IMR-90 (cell line): ENCODE measurements at regions not wholly inside any gene's neighbourhood (a gene's known extent, or its start where the extent isn't known, plus 50 kb on each side); places are given as distances from the start of the nearest gene placed in this dataset.
A peak's percentile ranks its signal among the peaks of the same experiment; 100 is the strongest.

Experiments
- ATAC-seq: fragments of 200-7000 bp; cut with Tn5 transposase; 2 replicates; pipeline ENCODE4 v1.9.1; 2020; ENCODE audit warnings: low read depth, mild to moderate bottlenecking, moderate library complexity
- BruUV-seq: library from RNA; stranded (reverse); fragments of 400-500 nt; replicated peaks from 2 replicates; lab custom pipeline; 2021; lab: Mats Ljungman, UMichigan
- CTCF ChIA-PET: fragments of 300-600 bp; formaldehyde crosslinking; extraction: SDS; loops from one replicate; lab custom pipeline; 2021; ENCODE audit warnings: antibody characterized with exemption; lab: Yijun Ruan, JAX
- POLR2A ChIA-PET: fragments of 300-600 bp; sonication (Branson Sonifier 250); formaldehyde crosslinking; loops from one replicate; lab custom pipeline; 2022; ENCODE audit warnings: antibody characterized with exemption; ENCODE audit not compliant: unreplicated experiment; lab: Charles Lee
- DNase-seq: peaks from one replicate; pipeline ENCODE4 v3.0.0; 2013
- H2AFZ ChIP-seq: replicated peaks from 2 replicates; pipeline ENCODE3; 2013; ENCODE audit warnings: low read length, mild to moderate bottlenecking; ENCODE audit not compliant: poor library complexity
- H2AK5ac ChIP-seq: 2 replicates; pipeline ENCODE4 v1.6.1; 2013; ENCODE audit warnings: low read depth, low read length, inconsistent platforms
- H2AK9ac ChIP-seq: replicated peaks from 2 replicates; pipeline ENCODE3; 2013; ENCODE audit warnings: mild to moderate bottlenecking, low read depth, low read length, moderate library complexity; ENCODE audit not compliant: poor library complexity
- H2BK120ac ChIP-seq: 2 replicates; pipeline ENCODE4 v1.6.1; 2013; ENCODE audit warnings: low read depth, low read length, inconsistent platforms
- H2BK15ac ChIP-seq: 3 replicates; pipeline ENCODE4 v1.6.1; 2013; ENCODE audit warnings: low read depth, low read length, inconsistent platforms
- H2BK20ac ChIP-seq: 2 replicates; pipeline ENCODE4 v1.6.1; 2013; ENCODE audit warnings: low read depth, mild to moderate bottlenecking, inconsistent platforms, low read length, moderate library complexity
- H2BK5ac ChIP-seq: 2 replicates; pipeline ENCODE4 v1.6.1; 2013; ENCODE audit warnings: mild to moderate bottlenecking, low read depth, low read length, inconsistent platforms; ENCODE audit not compliant: poor library complexity, severe bottlenecking
- H3K14ac ChIP-seq: replicated peaks from 2 replicates; pipeline ENCODE4 v1.6.1; 2013; ENCODE audit warnings: low read depth, low read length, inconsistent platforms
- H3K18ac ChIP-seq: 2 replicates; pipeline ENCODE4 v1.6.1; 2013; ENCODE audit warnings: low read depth, low read length, control low read depth
- H3K23ac ChIP-seq: 2 replicates; pipeline ENCODE4 v1.6.1; 2013; ENCODE audit warnings: low read depth, low read length, inconsistent platforms
- H3K27ac ChIP-seq: 2 replicates; pipeline ENCODE4 v1.5.1; 2013; ENCODE audit warnings: mild to moderate bottlenecking, control low read depth, low read length; ENCODE audit not compliant: insufficient read depth
- H3K27me3 ChIP-seq: 2 replicates; pipeline ENCODE4 v1.6.1; 2013; ENCODE audit warnings: low read length; ENCODE audit not compliant: control insufficient read depth, insufficient read depth
- H3K36me3 ChIP-seq: 2 replicates; pipeline ENCODE4 v1.6.1; 2013; ENCODE audit warnings: low read length, mixed read lengths; ENCODE audit not compliant: control insufficient read depth, insufficient read depth
- H3K4ac ChIP-seq: 2 replicates; pipeline ENCODE4 v1.6.1; 2013; ENCODE audit warnings: low read depth, low read length, inconsistent platforms
- H3K4me1 ChIP-seq: 2 replicates; pipeline ENCODE4 v1.6.1; 2013; ENCODE audit warnings: low read length, mixed read lengths; ENCODE audit not compliant: control insufficient read depth, insufficient read depth
- H3K4me2 ChIP-seq: 2 replicates; pipeline ENCODE4 v1.6.1; 2013; ENCODE audit warnings: low read depth, mild to moderate bottlenecking, control low read depth, low read length, moderate library complexity
- H3K4me3 ChIP-seq: 2 replicates; pipeline ENCODE4 v1.5.1; 2013; ENCODE audit warnings: low read depth, mild to moderate bottlenecking, control low read depth, low read length, moderate library complexity; ENCODE audit not compliant: insufficient read depth
- H3K56ac ChIP-seq: 2 replicates; pipeline ENCODE4 v1.6.1; 2013; ENCODE audit warnings: low read length, inconsistent platforms; ENCODE audit not compliant: insufficient read depth; ENCODE audit errors: extremely low read depth
- H3K79me1 ChIP-seq, 2 experiments: 2 replicates each; pipeline ENCODE4 v1.6.1; 2013; ENCODE audit warnings: low read length in 2 of 2, inconsistent platforms in 1 of 2, low read depth in 1 of 2
- H3K9ac ChIP-seq: 2 replicates; pipeline ENCODE4 v1.6.1; 2013; ENCODE audit warnings: low read depth, low read length, control low read depth
- H3K9me1 ChIP-seq: 2 replicates; pipeline ENCODE4 v1.6.1; 2013; ENCODE audit warnings: low read length, inconsistent platforms; ENCODE audit not compliant: insufficient read depth
- H3K9me3 ChIP-seq: 2 replicates; pipeline ENCODE4 v1.6.1; 2013; ENCODE audit warnings: low read length; ENCODE audit not compliant: control insufficient read depth, insufficient read depth
- H4K20me1 ChIP-seq: 2 replicates; pipeline ENCODE4 v1.6.1; 2013; ENCODE audit warnings: low read length, inconsistent platforms; ENCODE audit not compliant: insufficient read depth
- H4K5ac ChIP-seq: 2 replicates; pipeline ENCODE4 v1.6.1; 2013; ENCODE audit warnings: mild to moderate bottlenecking, low read depth, low read length, control low read depth
- H4K8ac ChIP-seq, 2 experiments: 2 replicates each; pipeline ENCODE4 v1.6.1; 2013; ENCODE audit warnings: low read depth in 2 of 2, low read length in 2 of 2, control low read depth in 1 of 2, inconsistent platforms in 1 of 2
- H4K91ac ChIP-seq: 2 replicates; pipeline ENCODE4 v1.6.1; 2013; ENCODE audit warnings: low read depth, low read length, inconsistent platforms; ENCODE audit not compliant: insufficient read depth
- BHLHE40 ChIP-seq: fragments of 150-350 bp; IDR thresholded peaks from 2 replicates; pipeline ENCODE4 v1.6.1; 2016; ENCODE audit warnings: mild to moderate bottlenecking, low read depth, low read length
- CEBPB ChIP-seq: IDR thresholded peaks from 2 replicates; pipeline ENCODE4 v1.6.1; 2012; ENCODE audit warnings: low read depth, low read length, improper control_type of control experiment
- CHD1 ChIP-seq: IDR thresholded peaks from 2 replicates; pipeline ENCODE4 v1.6.1; 2012; ENCODE audit warnings: low read depth, low read length, improper control_type of control experiment
- CTCF ChIP-seq: conservative IDR thresholded peaks from 2 replicates; pipeline ENCODE4 v1.5.1; 2012; ENCODE audit warnings: mild to moderate bottlenecking, low read depth, low read length, improper control_type of control experiment
- FOS ChIP-seq: fragments of 150-350 bp; IDR thresholded peaks from 2 replicates; pipeline ENCODE4 v1.6.1; 2016; ENCODE audit warnings: low read depth, low read length
- MAFK ChIP-seq: IDR thresholded peaks from 2 replicates; pipeline ENCODE4 v1.6.1; 2012; ENCODE audit warnings: low read depth, low read length, improper control_type of control experiment
- MAZ ChIP-seq: IDR thresholded peaks from 2 replicates; pipeline ENCODE4 v1.6.1; 2012; ENCODE audit warnings: low read depth, mild to moderate bottlenecking, low read length, improper control_type of control experiment, moderate library complexity, borderline replicate concordance
- MXI1 ChIP-seq: IDR thresholded peaks from 2 replicates; pipeline ENCODE4 v1.6.1; 2012; ENCODE audit warnings: low read depth, mild to moderate bottlenecking, low read length, moderate library complexity, borderline replicate concordance
- NFE2L2 ChIP-seq: fragments of 150-350 bp; IDR thresholded peaks from 2 replicates; pipeline ENCODE4 v1.6.1; 2016; ENCODE audit warnings: low read depth, mild to moderate bottlenecking, low read length
- POLR2A ChIP-seq: IDR thresholded peaks from 2 replicates; pipeline ENCODE4 v1.6.1; 2012; ENCODE audit warnings: mild to moderate bottlenecking, low read depth, low read length
- RAD21 ChIP-seq: IDR thresholded peaks from 2 replicates; pipeline ENCODE4 v1.6.1; 2012; ENCODE audit warnings: low read length, improper control_type of control experiment
- RCOR1 ChIP-seq: IDR thresholded peaks from 2 replicates; pipeline ENCODE4 v1.6.1; 2012; ENCODE audit warnings: mild to moderate bottlenecking, low read length, improper control_type of control experiment; ENCODE audit not compliant: insufficient replicate concordance
- RFX5 ChIP-seq: IDR thresholded peaks from 2 replicates; pipeline ENCODE4 v1.8.0; 2012; ENCODE audit warnings: low read depth, mild to moderate bottlenecking, low read length, moderate library complexity
- SMC3 ChIP-seq: fragments of 150-350 bp; IDR thresholded peaks from 2 replicates; pipeline ENCODE4 v1.6.1; 2016; ENCODE audit warnings: low read depth, mild to moderate bottlenecking, antibody characterized with exemption, low read length, moderate library complexity
- WGBS, 2 experiments: methylation state at CpG; one replicate each; pipeline versions ENCODE4 v1.1.5 to v1.1.7; 2013; ENCODE audit warnings: missing lambda C conversion rate in 2 of 2; ENCODE audit not compliant: insufficient read length in 1 of 2; ENCODE audit errors: extremely low coverage in 2 of 2; 5-methylcytosine and 5-hydroxymethylcytosine counted together
- dilution Hi-C: fragments of 300-500 bp; cut with HindIII; formaldehyde crosslinking; loops from one replicate; pipeline ENCODE4 v1.14.3; 2018; ENCODE audit warnings: low sequenced_read_pairs; ENCODE audit not compliant: unreplicated experiment
- in situ Hi-C: fragments of 300-500 bp; cut with MboI; formaldehyde crosslinking; loops from 3 replicates; pipeline ENCODE4 v1.14.3; 2019; ENCODE audit warnings: low sequenced_read_pairs, inconsistent platforms, mixed read lengths
- intact Hi-C: fragments of 100-400 bp; cut with micrococcal nuclease; formaldehyde crosslinking; loops from 2 replicates; pipeline ENCODE4 v1.10.0; 2022
- TF ChIP-seq, protein P1 (sequence below): fragments of 150-350 bp; IDR thresholded peaks from 2 replicates; pipeline ENCODE4 v1.6.1; 2017; ENCODE audit warnings: mild to moderate bottlenecking, antibody characterized with exemption, low read length, low read depth
- TF ChIP-seq, protein P2 (sequence below): fragments of 150-350 bp; IDR thresholded peaks from 2 replicates; pipeline ENCODE4 v1.6.1; 2016; ENCODE audit warnings: low read depth, mild to moderate bottlenecking, low read length, moderate library complexity, borderline replicate concordance

DNA sequence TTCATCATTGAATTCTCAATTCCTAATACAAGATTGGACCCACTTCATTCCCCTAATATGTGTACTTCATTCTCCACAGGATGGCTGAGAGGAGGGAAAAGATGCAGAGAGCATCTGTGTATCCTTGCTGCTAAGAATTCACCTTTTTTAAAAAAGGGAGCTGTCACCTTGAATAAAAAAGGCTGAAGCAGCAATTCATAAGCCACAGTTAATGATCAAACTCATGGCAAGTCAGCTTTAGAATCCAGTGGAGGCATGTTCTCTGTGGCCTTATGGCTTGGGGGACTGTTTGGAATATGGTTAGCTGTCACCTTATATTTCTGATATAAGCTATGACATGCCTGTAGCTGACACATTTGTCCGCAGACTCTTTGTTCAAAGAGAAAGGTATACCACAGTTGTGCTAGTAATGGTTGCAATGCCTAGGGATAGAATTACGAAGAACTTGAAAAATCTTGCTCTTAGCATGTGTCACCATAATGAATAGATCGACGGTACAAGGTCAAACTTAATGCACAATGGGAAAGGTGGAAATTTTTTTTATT, 256.8 kb upstream of the TNC start:
- dilution Hi-C loops: no loop called here
- POLR2A ChIA-PET: no interaction called here

More for the DNA sequence above, 256.8 kb upstream of the TNC start:
- no peak overlapping the region for H2BK120ac ChIP-seq
- 0 out of 3 replicates have a peak overlapping the region, but pooled peaks have one; percentile 65 for H2BK15ac ChIP-seq
- no peak overlapping the region for H2AK5ac ChIP-seq
- no peak overlapping the region for H3K9ac ChIP-seq
- no peak overlapping the region for H4K5ac ChIP-seq
- TF ChIP-seq, protein P1, sequence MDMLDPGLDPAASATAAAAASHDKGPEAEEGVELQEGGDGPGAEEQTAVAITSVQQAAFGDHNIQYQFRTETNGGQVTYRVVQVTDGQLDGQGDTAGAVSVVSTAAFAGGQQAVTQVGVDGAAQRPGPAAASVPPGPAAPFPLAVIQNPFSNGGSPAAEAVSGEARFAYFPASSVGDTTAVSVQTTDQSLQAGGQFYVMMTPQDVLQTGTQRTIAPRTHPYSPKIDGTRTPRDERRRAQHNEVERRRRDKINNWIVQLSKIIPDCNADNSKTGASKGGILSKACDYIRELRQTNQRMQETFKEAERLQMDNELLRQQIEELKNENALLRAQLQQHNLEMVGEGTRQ: no peak
- TF ChIP-seq BHLHE40 (no peak), FOS (no peak), CTCF (no peak), MAZ (no peak), RCOR1 (no peak), NFE2L2 (no peak), CHD1 (no peak), SMC3 (no peak), MXI1 (no peak), POLR2A (no peak), RAD21 (no peak), CEBPB (no peak), RFX5 (no peak), MAFK (no peak; the same call in 1 of the 2 replicates)
- TF ChIP-seq, protein P2, sequence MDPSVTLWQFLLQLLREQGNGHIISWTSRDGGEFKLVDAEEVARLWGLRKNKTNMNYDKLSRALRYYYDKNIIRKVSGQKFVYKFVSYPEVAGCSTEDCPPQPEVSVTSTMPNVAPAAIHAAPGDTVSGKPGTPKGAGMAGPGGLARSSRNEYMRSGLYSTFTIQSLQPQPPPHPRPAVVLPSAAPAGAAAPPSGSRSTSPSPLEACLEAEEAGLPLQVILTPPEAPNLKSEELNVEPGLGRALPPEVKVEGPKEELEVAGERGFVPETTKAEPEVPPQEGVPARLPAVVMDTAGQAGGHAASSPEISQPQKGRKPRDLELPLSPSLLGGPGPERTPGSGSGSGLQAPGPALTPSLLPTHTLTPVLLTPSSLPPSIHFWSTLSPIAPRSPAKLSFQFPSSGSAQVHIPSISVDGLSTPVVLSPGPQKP: no peak
- no peak overlapping the region for H3K4me2 ChIP-seq
- no peak overlapping the region for H3K56ac ChIP-seq
- H3K27ac ChIP-seq: no peak overlapping the region
- H2AK9ac ChIP-seq: no peak overlapping the region
- no peak for DNase-seq
- CTCF ChIA-PET: no interaction called here
- no TSS peak for BruUV-seq
- ATAC-seq: no peak
- no peak overlapping the region for H2AFZ ChIP-seq
- intact Hi-C loops (loop anchor here (10.0 kb wide), 1 partner anchor 170 kb away; no protein-coding TSS in a partner anchor), in situ Hi-C loops (no loop called here)
- H2BK20ac ChIP-seq: no peak overlapping the region
- H3K18ac ChIP-seq: peak overlapping the region; percentile 39; the same call in 1 of the 2 replicates
- peaks cover 4% of the 10 kb centered on the region for H3K4me1 ChIP-seq
- H4K20me1 ChIP-seq: no peaks in the 10 kb centered on the region
- H3K9me1 ChIP-seq: 0 out of 2 replicates have a peak, but pooled peaks cover 3% of the 10 kb centered on the region
- H3K79me1 ChIP-seq: no peaks in the 10 kb centered on the region
- no peak overlapping the region for H3K23ac ChIP-seq
- no peak overlapping the region for H2BK5ac ChIP-seq
- WGBS, 2 experiments: no CpG with 5 or more reads among the region's 4 CpGs
- no peaks in the 10 kb centered on the region; the same call in 1 of the 2 replicates for H3K9me3 ChIP-seq
- no peak overlapping the region for H3K14ac ChIP-seq
- H3K36me3 ChIP-seq: no peaks in the 10 kb centered on the region
- H3K4ac ChIP-seq: no peak overlapping the region
- H4K91ac ChIP-seq: no peak overlapping the region
- H4K8ac ChIP-seq: no peak overlapping the region
- no peak overlapping the region for H3K4me3 ChIP-seq
- H3K27me3 ChIP-seq: no peaks in the 10 kb centered on the region
